NCI-H2196 (cell line): ENCODE measurements at regions not wholly inside any gene's neighbourhood (a gene's known extent, or its start where the extent isn't known, plus 50 kb on each side); places are given as distances from the start of the nearest gene placed in this dataset.

ENCODE experiments used
- DNase-seq: peaks from one replicate; lab custom pipeline; 2025; ENCODE audit not compliant: unreplicated experiment; lab: John Stamatoyannopoulos, UW

DNA sequence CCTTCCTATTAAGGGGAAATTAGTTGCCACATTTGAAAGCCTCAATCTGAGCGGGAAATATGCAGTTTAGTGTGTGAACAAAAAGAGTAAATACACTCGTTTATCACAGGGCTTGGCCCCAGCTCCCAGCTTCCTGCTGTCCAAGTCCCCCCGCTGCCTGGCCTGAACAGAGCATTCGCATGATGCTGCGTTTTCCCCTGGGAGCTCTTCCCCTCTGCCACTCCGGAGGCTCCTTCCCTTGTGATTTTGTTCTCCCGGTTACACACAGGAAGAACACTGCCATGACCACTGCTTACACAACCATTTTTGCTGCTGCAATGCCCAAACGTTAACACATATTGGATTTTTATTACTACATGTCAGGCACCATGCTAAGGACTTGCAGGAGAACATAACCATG is 120.7 kb upstream of the ADARB2 start:
- no peak for DNase-seq

DNA sequence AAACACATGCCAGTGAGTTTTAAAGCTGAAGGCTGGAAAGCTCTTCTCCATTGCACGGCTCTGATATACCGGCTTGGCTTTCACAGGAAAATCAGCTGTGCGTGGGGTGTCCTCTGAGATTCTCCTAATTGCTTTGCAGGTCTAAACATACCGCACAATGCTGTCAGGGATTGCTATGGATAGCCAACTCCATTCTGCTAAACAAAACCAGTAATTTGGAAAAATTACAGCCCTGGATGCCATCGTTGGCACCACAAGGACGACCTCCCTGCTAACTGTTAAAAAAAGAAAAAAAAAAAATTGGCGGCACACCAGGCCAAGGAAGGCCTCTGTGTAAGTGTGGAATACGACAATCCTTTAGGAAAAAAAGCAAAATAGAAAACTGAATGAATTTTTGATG is 118.6 kb upstream of the ADARB2 start:
- no peak for DNase-seq

DNA sequence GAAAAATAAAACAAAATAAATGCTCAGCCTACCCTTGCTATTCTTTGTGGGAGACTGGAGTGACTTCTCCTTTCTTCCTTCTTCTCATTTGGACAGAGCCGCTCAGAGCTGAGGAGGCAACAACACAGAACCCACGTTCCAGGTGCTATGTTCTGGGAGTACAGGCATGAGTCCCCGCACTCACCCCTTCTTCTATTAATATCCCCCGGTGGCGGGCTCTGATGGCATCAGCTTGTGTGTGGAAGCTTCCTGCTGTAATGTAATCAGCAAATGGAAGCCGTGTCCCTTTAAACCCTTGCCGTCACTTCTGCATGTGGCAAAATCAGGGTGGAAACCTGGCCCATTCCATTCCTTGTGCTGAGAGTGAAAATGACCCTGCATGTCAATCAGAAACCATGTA is 116.9 kb upstream of the ADARB2 start:
- DNase-seq, result no peak

DNA sequence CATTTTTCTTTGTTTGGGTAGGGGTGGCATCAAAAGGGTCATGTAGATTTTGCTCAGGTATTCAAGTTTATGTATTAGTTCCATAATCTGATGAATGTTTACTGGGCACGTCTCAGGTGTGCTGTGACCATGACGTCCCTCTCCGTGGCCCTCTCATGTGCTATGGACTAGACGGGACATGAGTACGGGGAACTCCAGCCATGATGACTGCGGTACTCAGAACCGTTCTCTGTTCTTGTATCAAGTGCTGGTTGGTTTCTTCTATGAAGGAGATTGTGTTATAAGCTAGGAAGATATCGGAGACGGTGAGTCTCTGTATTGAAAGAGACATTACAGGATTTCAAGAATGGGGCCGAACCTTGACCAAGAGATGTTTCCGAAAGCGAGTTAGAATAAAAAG is 116.5 kb upstream of the ADARB2 start:
- DNase-seq, result no peak

DNA sequence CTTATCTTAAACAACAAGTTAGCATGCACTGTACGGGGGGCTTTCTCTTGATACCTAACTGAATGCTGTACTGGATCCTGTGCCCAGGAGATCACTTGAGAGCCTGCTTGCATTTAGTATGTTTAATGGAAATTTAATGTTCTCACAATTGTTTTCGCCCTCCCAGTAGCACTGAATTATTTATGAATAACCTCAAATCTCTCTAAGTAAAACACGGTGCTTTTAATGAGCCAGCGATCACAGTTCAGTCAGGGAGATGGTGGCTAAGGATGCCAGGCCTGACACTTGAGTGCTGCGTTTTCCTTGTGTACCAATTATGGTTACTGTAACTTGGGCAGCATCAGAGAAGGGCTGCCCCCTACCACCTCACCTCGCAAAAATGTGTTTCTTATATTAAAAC is 115.5 kb upstream of the ADARB2 start:
- no peak for DNase-seq

DNA sequence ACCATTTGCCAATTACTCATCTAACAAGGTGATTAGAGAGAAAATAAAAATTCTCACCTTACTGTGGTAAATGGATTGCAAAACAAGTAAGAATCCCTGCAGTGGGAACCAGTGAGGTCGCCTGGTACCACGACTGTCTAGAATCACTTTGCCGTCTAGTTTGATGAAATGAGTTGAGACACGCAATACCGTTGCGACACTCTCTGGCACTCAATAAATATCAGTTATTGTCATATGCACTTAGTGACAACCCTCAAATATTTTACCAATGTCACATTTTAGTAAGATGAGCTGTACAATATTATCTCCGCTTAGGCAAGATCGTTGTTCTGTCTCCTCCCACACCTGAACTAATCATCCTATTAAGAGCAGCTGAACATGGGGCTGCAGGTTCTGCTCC is 114.4 kb upstream of the ADARB2 start:
- no peak for DNase-seq

DNA sequence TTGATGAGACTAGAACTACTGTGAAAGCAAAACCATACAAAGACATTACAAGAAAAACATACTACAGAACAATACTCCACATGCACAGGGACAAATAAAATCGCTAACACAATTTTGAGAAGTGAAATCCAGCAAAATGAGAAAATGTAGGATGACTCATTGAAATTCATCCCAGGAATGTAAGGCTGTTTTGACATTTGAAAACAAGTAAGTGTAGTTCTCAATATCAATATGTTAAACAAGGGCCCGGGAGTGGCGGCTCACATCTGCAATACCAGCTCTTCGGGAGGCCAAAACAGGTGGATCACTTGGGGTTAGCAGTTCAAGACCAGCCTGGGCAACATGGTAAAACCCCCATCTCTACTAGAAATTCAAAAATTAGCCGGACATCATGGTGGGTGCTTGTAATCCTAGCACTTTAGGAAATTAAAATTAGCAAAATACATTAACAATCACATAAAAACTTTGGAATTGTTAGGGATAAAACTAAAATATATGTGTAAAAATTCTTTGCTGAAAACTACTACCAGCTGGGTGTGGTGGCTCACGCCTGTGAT is 113.7 kb upstream of the ADARB2 start:
- no peak for DNase-seq

DNA sequence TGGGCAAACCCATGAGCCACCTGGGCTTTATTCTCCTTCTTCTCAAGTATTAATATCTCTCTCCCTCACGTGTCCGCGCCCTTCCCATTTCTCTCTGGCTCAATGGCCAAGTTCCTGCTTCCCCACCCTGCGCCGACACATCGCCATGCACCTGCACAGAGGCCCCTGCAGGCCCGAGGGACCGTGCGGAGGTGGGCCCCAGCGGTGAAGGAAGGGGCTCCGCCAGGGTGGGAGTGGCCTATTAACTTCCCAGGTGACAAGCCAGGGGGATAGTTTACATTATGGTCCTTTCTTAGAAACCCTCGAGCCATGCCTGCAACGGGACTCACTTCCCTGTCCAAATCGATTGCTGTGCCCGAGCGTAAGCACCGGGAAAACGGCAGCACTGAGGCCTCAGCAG is 110.0 kb upstream of the ADARB2 start:
- DNase-seq, result no peak

DNA sequence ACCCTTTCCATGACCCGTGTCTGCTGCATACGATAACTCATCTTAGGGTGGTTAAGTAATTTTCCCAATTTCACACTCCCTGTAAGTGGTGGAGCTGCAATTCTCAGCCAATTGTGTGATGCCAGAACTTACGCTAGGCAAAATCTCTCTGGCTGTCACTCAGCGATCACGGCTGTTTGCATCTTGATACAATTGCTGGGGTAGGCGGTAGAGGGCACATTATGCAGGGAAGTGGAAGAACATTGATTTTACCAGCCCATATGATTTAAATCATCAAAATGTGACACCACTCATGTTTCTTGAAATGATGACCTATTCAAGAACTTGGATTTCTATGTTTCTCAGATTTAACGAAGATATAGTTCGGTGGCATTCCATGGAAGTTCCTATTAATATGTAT is 108.7 kb upstream of the ADARB2 start:
- no peak for DNase-seq

DNA sequence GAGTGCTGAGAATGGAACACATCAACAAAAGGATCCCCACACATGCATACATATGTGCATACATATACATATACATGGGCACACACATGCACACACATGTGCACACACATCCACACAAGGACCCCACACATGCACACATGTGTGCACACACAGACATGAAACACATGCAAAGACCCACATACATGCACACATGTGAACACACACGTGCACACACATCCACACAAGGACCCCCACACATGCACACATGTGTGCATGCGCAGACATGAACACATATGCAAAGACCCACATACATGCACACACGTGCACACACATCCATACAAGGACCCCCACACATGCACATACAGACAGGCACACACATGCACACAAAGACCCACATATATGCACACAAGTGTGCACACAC is 104.4 kb upstream of the ADARB2 start:
- no peak for DNase-seq

DNA sequence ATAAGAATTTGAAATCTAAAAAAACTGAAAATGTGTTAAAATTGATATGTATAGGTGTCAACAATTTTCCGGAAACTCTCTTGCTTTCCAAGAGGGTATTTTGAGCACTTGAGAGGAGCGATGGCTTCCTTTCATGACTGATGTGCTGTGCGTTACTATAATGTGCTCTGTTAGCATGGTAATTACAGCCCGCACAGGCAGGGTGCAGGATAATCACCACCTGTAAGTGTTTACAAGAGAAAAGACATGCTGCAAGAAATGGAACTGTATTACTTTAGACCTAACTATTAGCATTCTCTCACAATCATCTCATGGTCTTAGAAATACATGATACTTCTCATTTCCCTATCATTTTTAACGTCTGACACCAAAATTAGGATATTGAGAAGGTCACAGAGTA is 92.4 kb upstream of the ADARB2 start:
- DNase-seq, result no peak

DNA sequence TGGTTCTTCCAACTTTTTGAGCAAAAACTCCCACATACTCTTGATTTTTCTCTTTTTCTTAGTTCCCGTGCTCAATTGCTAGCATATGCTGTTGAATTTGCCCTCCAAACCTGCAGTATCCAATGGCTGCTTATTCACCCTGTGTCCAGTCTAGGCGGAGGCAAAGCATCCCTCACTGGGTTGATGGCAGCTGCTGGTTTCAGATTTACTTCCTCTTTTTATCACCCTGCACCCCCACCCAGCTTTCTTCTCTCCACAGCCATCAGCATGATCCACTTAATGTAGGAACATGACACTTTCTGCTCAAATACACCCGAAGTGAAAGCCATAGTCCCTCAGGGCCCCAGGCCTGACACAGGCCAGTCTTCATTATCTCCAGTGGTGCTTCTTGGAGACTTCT is 87.6 kb upstream of the ADARB2 start:
- DNase-seq, result no peak

DNA sequence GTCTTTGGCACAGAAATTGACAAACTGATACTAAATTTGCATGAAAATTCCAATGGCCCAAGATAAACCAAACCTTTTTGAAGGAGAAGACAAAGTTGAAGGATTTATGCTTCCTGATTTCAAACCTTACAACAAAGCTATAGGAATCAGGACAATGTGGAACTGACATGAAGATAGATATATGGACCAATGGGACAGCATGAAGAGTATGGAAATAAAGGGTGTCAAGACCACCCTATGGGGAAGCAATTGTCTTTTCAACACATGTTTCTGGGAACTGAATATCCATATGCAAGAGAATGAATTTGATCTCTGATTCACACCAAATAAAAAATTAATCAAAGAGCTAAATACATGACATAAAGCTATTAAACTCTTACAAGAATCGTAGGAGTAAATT is 77.2 kb upstream of the ADARB2 start:
- no peak for DNase-seq

DNA sequence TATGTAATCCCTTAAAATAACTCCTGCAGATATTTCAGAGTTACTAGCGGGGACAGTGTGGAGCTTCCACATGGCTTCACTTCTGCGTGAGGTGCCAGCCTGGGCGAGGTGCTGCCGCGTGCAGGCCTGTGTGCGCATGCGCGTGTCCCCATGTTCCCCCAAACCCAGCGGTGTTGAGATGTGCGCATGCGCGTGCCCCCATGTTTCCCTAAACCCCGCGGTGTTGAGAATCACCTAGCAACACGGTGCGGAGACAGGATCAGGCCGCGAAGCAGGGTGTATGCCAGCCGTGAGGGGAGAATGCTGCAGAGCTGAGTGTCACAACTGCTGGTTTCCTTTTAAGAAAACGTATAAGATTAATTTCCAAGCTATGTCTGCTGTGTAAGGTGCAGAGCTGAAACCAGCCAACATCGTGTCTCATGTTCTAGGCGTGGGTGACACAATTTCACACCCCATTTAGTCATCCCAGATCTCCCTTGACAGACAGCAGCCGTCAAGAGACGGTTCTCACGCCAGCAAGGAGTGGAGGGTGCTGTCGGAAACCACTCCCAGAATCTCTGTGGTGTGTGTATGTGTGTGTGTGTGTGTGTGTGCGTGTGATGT is 71.9 kb upstream of the ADARB2 start:
- DNase-seq, result no peak

DNA sequence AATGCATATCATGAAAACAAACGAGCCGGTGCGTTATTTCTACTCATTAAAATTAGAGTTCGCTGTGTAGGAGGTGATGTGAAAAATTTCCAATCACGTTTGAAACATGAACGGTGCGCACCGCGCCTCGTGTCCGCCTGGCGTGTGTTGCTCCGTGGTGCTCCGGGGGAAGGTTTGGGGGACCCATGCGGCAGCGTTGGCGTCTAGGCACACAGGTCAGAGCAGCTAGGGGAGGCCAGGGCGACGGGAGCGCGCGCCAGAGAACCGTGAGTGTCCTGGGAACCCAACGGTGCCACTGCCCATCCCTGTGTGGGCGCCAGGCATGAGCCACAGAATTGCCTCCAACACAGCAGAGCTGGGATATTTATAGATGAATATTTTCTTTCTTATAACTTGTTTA is 70.6 kb upstream of the ADARB2 start:
- no peak for DNase-seq

DNA sequence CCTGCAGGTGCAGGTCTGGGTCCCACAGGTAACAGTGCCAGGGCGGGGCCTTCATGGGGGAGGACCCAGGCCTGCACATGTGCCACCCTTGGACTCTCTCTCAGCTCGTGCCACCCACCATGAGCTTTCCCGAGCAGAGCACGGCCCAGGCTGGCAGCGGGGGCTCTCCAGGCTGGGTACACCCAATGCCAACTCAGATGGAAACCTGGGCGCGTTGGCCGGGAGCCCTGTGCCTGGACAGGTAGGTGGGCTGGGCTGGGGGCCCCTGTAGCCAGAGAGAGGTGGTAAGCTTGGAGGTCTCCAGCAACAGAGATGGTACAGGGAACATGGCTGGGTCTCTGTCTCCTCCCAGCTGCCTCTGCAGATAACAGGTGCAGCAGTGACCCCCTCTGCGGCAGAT is 69.9 kb upstream of the ADARB2 start:
- DNase-seq, result no peak

DNA sequence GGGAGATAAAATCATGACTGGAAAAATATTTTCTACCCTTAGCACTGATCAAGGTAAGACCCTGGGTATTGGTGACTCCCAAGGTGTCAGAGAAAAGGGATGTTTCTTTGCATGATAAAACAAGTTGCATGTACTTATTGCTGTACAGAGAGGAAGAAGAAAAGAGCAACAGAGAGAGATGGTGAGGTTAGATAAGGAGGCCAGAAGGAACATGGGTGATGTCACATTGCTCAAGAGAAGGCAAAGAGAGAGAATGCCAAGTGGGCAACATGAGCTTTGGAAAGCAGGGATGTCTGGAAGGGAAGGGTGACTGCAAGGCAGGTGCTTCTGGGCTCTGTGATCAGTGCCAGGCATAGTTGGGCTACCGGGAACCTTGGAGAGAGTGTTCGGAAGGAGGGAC is 65.1 kb upstream of the ADARB2 start:
- DNase-seq, result no peak

DNA sequence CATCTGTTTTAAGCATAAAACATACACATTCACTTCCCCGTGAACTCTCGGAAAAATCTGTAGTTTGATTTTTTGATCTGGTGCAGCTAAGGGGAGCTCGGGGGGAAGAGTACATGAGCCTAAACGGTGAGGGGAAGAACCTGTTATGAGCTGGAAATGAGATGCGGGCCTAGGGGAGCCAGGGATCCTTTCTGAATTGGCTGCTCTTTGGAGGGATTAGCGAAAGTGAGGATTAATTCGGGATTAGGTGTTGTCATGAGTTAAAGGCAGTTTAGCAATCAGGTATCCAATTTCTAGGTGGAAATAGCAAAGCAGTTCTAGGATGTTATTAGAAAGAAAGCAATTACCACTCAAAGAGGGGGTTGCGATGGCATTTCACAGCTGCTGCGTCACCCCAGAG is 51.1 kb upstream of the ADARB2 start:
- DNase-seq, result no peak
